ENCODE measurements at regions not wholly inside any gene's neighbourhood (a gene's known extent, or its start where the extent isn't known, plus 50 kb on each side); places are given as distances from the start of the nearest gene placed in this dataset.

GRCh38 chr10:4007771-4008170 is 222.8 kb upstream of the KLF6 start:
- TF ChIP-seq, protein P1, sequence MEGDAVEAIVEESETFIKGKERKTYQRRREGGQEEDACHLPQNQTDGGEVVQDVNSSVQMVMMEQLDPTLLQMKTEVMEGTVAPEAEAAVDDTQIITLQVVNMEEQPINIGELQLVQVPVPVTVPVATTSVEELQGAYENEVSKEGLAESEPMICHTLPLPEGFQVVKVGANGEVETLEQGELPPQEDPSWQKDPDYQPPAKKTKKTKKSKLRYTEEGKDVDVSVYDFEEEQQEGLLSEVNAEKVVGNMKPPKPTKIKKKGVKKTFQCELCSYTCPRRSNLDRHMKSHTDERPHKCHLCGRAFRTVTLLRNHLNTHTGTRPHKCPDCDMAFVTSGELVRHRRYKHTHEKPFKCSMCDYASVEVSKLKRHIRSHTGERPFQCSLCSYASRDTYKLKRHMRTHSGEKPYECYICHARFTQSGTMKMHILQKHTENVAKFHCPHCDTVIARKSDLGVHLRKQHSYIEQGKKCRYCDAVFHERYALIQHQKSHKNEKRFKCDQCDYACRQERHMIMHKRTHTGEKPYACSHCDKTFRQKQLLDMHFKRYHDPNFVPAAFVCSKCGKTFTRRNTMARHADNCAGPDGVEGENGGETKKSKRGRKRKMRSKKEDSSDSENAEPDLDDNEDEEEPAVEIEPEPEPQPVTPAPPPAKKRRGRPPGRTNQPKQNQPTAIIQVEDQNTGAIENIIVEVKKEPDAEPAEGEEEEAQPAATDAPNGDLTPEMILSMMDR (IDR thresholded peaks at IDR 0.05 in 8 of 11, conservative IDR thresholded peaks at IDR 0.05 in 3 of 11), result no peak
- no peak for TF ChIP-seq POLR2A (IDR thresholded peaks at IDR 0.05)
- no peak for TF ChIP-seq POLR2AphosphoS5 (IDR thresholded peaks at IDR 0.05)
